ENCODE measurements at regions not wholly inside any gene's neighbourhood (a gene's known extent, or its start where the extent isn't known, plus 50 kb on each side); places are given as distances from the start of the nearest gene placed in this dataset.
A peak's percentile ranks its signal among the peaks of the same experiment; 100 is the strongest.

DNA sequence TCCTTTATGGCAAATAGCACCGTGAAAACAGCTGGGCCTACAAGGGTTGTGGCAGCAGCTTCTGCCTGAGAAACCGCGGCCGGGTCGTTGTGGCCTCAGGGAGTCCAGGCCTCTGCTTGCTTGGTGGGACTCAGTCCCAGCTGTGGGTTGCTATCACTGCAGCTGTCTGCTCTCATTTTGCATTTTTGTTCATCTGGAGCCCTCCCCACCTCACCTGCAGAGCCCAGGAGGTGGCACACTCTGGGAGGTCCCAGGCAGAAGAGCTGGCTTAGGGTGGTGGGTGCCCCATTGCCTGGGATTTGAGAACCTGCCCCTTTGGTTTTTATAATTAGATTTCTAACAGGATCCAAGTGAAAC is 138.4 kb downstream of the GADD45G start (continued):
- TF ChIP-seq DPF2 (IDR thresholded peaks at IDR 0.05) (no peak), SRF (IDR thresholded peaks at IDR 0.05; ENCODE audit: low read depth in 2 of 2, low read length in 2 of 2) (no peak)

DNA sequence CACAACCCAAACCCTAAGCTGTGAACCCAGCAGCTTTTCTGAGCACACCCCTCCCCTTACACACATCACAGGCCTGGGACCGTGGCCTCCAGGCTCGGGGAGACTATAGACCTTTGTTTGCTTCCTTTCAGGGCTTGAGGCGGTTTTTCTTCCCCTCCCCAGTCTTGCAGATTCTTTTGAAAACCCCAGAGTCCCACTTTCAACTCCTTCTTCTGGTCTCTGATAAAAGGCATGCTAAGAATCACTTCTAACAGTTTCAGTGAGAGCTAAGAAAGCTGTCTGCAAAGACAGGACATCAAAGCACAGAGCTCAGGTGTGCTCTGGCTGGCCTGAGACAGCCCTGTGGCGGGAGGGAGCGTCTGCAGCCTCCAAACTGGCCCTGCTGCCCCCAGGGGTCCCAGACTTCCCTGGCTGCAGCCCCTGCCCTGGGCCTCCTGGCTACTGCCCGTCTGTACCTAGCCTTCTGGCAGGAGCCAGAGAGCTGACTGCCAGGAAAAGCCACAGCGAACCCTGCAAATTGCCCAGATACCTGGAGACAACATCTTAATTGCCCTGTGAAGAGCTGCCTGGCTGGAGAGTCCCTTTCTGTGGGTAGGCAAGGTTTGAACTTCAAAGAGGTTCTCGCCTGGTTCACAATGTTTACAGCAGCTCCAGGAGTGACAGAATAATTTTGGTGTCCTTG is 138.9 kb downstream of the GADD45G start:
- Histone ChIP-seq H3K27ac (ENCODE audit: control insufficient read depth, insufficient read depth) (peak overlapping the region; percentile 58), H2AFZ (ENCODE audit: control insufficient read depth, low read depth, low read length) (peak overlapping the region; percentile 55), H3K27me3 (replicated peaks in 1 of 2; ENCODE audit: control insufficient read depth in 2 of 2, insufficient read depth in 2 of 2, low read length in 1 of 2) (no peaks in the 10 kb centered on the region; a peak in 1 of 4 replicates), H3K4me3 (no peak overlapping the region), H3K9me3 (replicated peaks; ENCODE audit: control insufficient read depth, insufficient read depth, low read length) (no peaks in the 10 kb centered on the region; the same call in 2 of the 3 replicates), H3K4me2 (ENCODE audit: control insufficient read depth, insufficient read depth) (peak overlapping the region; percentile 77), H3K79me2 (ENCODE audit: control insufficient read depth, insufficient read depth, low read length) (no peaks in the 10 kb centered on the region), H3K4me1 (ENCODE audit: control insufficient read depth, insufficient read depth, low read length) (peaks cover 48% of the 10 kb centered on the region), H4K20me1 (ENCODE audit: control insufficient read depth, insufficient read depth) (no peaks in the 10 kb centered on the region), H3K9ac (ENCODE audit: control insufficient read depth, insufficient read depth, low read length) (no peak overlapping the region; the same call in 1 of the 2 replicates), H3K36me3 (ENCODE audit: control insufficient read depth in 2 of 2, insufficient read depth in 2 of 2, low read length in 1 of 2) (no peaks in the 10 kb centered on the region)
- ChIA-PET POLR2A (interaction anchor here (0.8 to 1.8 kb wide), 6 partner anchors 10 to 141 kb away, joined by 3 to 9 read pairs (median 4); no protein-coding TSS in a partner anchor), SMC1A (ENCODE audit: uncharacterized antibody, unreplicated experiment) (interaction anchor here (0.8 to 4.2 kb wide), 20 partner anchors 8 to 358 kb away, joined by 3 to 33 read pairs (median 5); no protein-coding TSS in a partner anchor), RAD21 (ENCODE audit: unreplicated experiment) (interaction anchor here (0.9 to 4.0 kb wide), 17 partner anchors 9 to 179 kb away, joined by 3 to 57 read pairs (median 4); no protein-coding TSS in a partner anchor), CTCF (interaction anchor here (0.6 to 2.3 kb wide), 9 partner anchors 10 to 1679 kb away, joined by 3 to 12 read pairs (median 4); no protein-coding TSS in a partner anchor)
- FAIRE-seq (peak; percentile 80), DNase-seq (ENCODE audit: low read depth, low spot score) (peak; percentile 71), ATAC-seq (peak; percentile 73)
- BruUV-seq (replicated peaks), result no TSS peak
- intact Hi-C loops (cut with micrococcal nuclease; ENCODE audit: unreplicated experiment) (no loop called here), in situ Hi-C loops (cut with MboI) (no loop called here)
- WGBS (ENCODE audit: insufficient coverage, insufficient replicate concordance, low lambda C conversion rate, missing lambda C conversion rate), result 18% methylated on average over 8 of the region's 8 CpGs
- no peak for TF ChIP-seq USF1 (IDR thresholded peaks at IDR 0.05; ENCODE audit: borderline replicate concordance, extremely low read length, insufficient read depth, low read depth, low read length)
- TF ChIP-seq, protein P1, sequence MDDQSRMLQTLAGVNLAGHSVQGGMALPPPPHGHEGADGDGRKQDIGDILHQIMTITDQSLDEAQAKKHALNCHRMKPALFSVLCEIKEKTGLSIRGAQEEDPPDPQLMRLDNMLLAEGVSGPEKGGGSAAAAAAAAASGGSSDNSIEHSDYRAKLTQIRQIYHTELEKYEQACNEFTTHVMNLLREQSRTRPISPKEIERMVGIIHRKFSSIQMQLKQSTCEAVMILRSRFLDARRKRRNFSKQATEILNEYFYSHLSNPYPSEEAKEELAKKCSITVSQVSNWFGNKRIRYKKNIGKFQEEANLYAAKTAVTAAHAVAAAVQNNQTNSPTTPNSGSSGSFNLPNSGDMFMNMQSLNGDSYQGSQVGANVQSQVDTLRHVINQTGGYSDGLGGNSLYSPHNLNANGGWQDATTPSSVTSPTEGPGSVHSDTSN (IDR thresholded peaks at IDR 0.05; ENCODE audit: insufficient replicate concordance, low read depth, low read length), result no peak
- peak; percentile 16; the same call in 1 of the 2 replicates for TF ChIP-seq MXI1 (IDR thresholded peaks at IDR 0.05; ENCODE audit: low read depth, low read length)
- TF ChIP-seq PML (IDR thresholded peaks at IDR 0.05; ENCODE audit: low read length), result no peak
- TF ChIP-seq RFX5 (IDR thresholded peaks at IDR 0.05; ENCODE audit: low read depth, low read length), result no peak
- TF ChIP-seq, protein P2, sequence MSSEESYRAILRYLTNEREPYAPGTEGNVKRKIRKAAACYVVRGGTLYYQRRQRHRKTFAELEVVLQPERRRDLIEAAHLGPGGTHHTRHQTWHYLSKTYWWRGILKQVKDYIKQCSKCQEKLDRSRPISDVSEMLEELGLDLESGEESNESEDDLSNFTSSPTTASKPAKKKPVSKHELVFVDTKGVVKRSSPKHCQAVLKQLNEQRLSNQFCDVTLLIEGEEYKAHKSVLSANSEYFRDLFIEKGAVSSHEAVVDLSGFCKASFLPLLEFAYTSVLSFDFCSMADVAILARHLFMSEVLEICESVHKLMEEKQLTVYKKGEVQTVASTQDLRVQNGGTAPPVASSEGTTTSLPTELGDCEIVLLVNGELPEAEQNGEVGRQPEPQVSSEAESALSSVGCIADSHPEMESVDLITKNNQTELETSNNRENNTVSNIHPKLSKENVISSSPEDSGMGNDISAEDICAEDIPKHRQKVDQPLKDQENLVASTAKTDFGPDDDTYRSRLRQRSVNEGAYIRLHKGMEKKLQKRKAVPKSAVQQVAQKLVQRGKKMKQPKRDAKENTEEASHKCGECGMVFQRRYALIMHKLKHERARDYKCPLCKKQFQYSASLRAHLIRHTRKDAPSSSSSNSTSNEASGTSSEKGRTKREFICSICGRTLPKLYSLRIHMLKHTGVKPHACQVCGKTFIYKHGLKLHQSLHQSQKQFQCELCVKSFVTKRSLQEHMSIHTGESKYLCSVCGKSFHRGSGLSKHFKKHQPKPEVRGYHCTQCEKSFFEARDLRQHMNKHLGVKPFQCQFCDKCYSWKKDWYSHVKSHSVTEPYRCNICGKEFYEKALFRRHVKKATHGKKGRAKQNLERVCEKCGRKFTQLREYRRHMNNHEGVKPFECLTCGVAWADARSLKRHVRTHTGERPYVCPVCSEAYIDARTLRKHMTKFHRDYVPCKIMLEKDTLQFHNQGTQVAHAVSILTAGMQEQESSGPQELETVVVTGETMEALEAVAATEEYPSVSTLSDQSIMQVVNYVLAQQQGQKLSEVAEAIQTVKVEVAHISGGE (CRISPR knock-in tag; IDR thresholded peaks at IDR 0.05), result no peak
- TF ChIP-seq NR2F1 (conservative IDR thresholded peaks at IDR 0.05), result no peak
- no peak for TF ChIP-seq ZSCAN29 (IDR thresholded peaks at IDR 0.05)
- no peak for TF ChIP-seq SIN3A (IDR thresholded peaks at IDR 0.05; ENCODE audit: low read depth, low read length)
- TF ChIP-seq STAT3 (IDR thresholded peaks at IDR 0.05; ENCODE audit: low read depth, low read length), result no peak
- no peak for TF ChIP-seq ELK1 (IDR thresholded peaks at IDR 0.05; ENCODE audit: low read depth, low read length)
- no peak for TF ChIP-seq ZNF274 (IDR thresholded peaks at IDR 0.05; ENCODE audit: insufficient read depth, insufficient read length)
- TF ChIP-seq MYC (IDR thresholded peaks at IDR 0.05; ENCODE audit: insufficient read depth, insufficient read length, insufficient replicate concordance, low read length, severe bottlenecking), result no peak
- TF ChIP-seq ZNF384 (IDR thresholded peaks at IDR 0.05; ENCODE audit: borderline replicate concordance, low read depth, low read length), result no peak
